DMS114 treated with DMSO at 0.1 percent for 48 hours (cell line): ENCODE measurements at regions not wholly inside any gene's neighbourhood (a gene's known extent, or its start where the extent isn't known, plus 50 kb on each side); places are given as distances from the start of the nearest gene placed in this dataset.

Experiments used
- DNase-seq: peaks from one replicate; lab custom pipeline; 2025; ENCODE audit not compliant: unreplicated experiment; lab: John Stamatoyannopoulos, UW

- no peak for DNase-seq
These were observed 64.5 kb upstream of the STK38L start for GRCh38 chr12:27179400-27180214.

GRCh38 chr12:27180906-27181505, 63.1 kb upstream of the STK38L start:
- no peak for DNase-seq

GRCh38 chr12:27183342-27183741, 60.7 kb upstream of the STK38L start:
- DNase-seq, result no peak

- no peak for DNase-seq
These were observed 58.7 kb upstream of the STK38L start for GRCh38 chr12:27185234-27186021.

GRCh38 chr12:27186022-27186839, 57.9 kb upstream of the STK38L start:
- no peak for DNase-seq

- no peak for DNase-seq
These were observed 56.4 kb upstream of the STK38L start for GRCh38 chr12:27187697-27188096.

GRCh38 chr12:27190761-27191160, 53.3 kb upstream of the STK38L start:
- DNase-seq, result no peak

GRCh38 chr12:27191531-27191930, 52.6 kb upstream of the STK38L start:
- no peak for DNase-seq

GRCh38 chr12:27192118-27192802, 51.8 kb upstream of the STK38L start:
- DNase-seq, result no peak

GRCh38 chr12:27193106-27193505, 51.0 kb upstream of the STK38L start:
- DNase-seq, result no peak

GRCh38 chr12:27193854-27194544, 50.1 kb upstream of the STK38L start:
- DNase-seq, result no peak
